GM12875 (cell line): ENCODE measurements at regions not wholly inside any gene's neighbourhood (a gene's known extent, or its start where the extent isn't known, plus 50 kb on each side); places are given as distances from the start of the nearest gene placed in this dataset.

ENCODE experiments used
- H3K4me3 ChIP-seq: one replicate; pipeline ENCODE4 v1.5.1; 2011; ENCODE audit warnings: low read depth, low read length, control low read depth
- CTCF ChIP-seq: IDR thresholded peaks from 2 replicates; pipeline ENCODE4 v1.5.1; 2011; ENCODE audit warnings: low read depth, mild to moderate bottlenecking, control low read depth, inconsistent platforms, low read length, moderate library complexity, borderline replicate concordance; ENCODE audit not compliant: insufficient read depth

DNA sequence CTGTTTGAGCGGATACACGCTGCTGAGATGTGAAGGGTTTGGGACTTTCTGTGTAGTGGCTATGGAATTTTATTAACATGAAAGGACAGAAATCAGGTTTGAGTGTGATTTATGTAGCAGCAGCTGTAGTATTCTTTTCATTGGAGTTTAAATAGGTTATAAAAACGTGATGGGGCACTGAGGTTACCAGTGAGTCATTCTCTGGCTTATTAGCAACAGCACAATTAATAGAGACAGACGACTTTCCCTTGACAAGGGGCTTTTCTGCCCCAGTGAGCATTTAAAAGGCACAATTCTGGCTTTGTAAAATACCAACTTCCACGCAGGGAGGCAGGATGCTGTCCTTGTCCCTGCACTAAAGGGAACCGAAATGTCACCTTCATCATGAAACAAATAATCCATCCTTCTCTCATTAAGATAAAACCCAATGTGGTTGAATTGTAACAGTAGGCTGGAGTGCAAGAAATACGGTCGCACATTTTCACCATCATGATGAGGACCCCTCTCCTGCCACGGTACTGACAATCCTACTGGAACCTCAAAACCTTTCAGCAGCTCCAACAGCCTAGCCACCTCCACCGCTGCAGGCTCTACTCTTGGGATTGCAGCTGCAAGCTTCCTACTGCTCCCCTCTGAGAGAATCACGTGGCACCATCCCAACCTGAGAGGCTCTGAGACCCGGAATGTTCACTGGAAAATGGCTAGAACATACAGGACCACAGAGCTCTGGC is 293.9 kb downstream of the IRX1 start:
- no peak overlapping the region for H3K4me3 ChIP-seq
- no peak for TF ChIP-seq CTCF

- H3K4me3 ChIP-seq: no peak overlapping the region
- TF ChIP-seq CTCF: no peak
These were observed 295.5 kb downstream of the IRX1 start for GRCh38 chr5:3891113-3891512.

DNA sequence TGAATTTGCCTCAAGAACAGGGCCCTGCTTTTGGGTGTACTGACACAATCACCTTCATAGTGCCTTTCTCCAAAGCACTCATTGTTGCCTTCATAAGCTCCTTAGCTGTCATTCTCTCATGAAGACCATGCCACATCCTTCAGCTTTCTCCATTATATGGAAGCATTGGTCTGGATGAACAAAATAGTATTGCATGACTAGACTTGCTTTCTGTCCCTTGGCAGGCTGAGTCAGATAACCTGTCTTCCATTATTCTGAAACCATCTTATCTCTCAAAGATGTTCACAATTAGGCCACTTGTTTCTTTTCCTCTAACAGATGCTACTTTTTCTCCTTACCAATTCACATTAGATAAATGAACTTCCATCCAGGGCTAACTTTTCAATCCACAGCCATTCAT is 297.9 kb downstream of the IRX1 start:
- no peak overlapping the region for H3K4me3 ChIP-seq
- TF ChIP-seq CTCF: no peak

- H3K4me3 ChIP-seq: no peak overlapping the region
- no peak for TF ChIP-seq CTCF
These were observed 298.3 kb downstream of the IRX1 start for GRCh38 chr5:3893975-3894374.

DNA sequence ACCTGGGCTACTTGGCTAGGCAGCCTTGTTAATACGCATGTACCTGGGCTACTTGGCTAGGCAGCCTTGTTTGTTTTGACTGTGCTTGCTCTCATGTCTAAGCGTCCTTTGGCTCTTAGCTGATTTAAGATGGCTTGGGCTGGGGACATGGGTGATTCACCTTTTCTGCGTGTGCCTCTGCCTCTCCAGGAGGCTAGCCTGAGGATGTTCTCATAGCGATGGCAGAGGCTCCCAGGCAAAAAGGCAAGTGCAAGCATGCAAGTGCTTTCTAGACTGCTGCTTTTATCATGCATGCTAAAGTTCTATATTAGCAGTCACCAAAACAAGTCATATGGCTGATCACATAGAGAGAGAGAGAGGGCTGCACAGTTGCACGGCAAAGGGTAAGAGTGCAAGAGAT is 300.5 kb downstream of the IRX1 start:
- no peak overlapping the region for H3K4me3 ChIP-seq
- no peak for TF ChIP-seq CTCF

DNA sequence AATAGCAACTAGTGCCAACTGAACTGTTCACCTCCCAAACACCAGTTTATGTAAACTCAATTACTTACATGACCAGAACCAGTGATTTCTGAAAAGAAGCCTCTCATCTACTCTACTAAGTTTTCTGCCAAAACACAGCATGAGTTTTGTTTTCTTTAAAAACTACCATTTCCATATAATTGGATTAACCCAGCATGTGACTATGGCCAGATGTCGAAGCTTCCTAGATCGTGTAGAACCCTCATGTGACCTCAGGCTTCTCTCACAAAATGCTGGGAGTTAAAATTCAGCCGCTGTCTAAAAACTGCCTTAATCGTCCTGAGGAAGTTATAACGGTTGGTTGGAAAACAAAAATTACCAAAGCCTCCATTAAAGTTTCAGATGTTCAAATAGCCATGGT is 303.5 kb downstream of the IRX1 start:
- H3K4me3 ChIP-seq: no peak overlapping the region
- TF ChIP-seq CTCF: no peak

- TF ChIP-seq CTCF: no peak
- H3K4me3 ChIP-seq: no peak overlapping the region
These were observed 309.0 kb downstream of the IRX1 start for GRCh38 chr5:3904584-3904983.
